NCI-H774 (cell line): ENCODE measurements at regions not wholly inside any gene's neighbourhood (a gene's known extent, or its start where the extent isn't known, plus 50 kb on each side); places are given as distances from the start of the nearest gene placed in this dataset.
"Not testable (repeated sequence)": the region's sequence is repeated elsewhere in the genome, so short reads cannot be mapped to it uniquely, and the experiment has no call there.

Source experiments
- DNase-seq: peaks from one replicate; lab custom pipeline; 2025; lab: John Stamatoyannopoulos, UW

DNA sequence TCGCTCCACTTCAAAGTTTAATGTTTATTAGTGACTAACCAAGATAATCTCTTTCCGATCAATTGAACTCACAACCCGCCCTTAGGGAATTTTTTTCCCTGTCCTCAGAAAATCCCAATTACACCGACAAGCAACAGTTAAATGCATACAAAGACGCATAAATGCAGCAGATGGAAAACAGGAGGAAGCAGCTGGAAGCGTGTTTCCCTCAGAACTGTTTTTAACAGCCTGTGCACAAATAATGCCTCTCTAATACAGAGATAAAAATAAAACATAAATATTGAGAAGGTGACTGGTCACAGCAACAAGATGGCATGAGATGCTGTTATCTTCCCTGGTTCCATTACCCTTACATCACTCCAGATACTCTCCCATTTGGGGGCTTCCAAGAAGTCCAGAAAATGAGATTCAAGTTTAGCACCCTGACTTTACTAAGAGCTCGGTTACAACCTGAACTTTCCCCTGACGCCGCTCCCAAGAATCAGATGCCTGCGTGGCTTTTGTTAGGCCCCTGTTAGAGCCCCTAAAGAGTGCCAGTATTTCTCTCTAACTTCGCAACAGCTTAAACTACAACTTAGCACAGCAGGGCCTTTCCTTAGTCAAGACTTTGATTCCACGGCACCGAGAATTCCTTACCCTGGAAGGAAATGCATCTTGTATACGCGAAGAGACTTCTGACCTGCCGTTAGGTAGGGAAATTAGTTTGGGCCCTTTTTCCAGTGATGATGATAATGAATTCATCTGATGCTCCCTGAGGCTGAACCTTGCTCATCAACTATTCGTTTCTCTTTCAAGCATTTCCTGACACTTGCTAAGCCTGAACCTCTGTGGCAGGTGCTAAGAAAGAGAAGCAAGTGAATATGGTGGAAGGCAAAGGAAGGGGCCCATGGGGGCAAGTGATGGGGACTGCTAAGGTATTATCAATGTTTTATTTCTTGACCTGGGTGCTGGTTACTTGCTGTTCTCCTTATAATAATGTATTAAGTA is 137.7 kb upstream of the SMYD2 start:
- DNase-seq = no peak

DNA sequence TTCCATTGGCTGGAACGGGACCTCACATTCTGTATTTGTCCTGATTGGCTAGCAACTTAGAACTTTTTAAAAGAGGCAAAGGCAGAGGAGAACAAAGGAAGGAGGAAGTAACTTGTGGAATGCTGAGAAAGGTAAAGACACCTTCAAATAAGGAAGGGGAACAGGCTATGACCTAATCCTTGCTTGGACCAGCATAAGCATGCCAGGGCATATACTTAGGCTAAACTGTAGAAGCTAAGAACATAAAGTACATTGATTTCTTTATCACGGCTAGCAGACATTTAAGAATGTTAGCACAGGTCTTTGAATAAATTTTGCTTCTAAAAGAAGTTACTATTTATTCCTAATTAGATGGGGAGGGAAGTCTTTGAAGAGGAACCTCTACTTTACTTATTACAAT is 136.4 kb upstream of the SMYD2 start:
- DNase-seq = not testable (repeated sequence)

DNA sequence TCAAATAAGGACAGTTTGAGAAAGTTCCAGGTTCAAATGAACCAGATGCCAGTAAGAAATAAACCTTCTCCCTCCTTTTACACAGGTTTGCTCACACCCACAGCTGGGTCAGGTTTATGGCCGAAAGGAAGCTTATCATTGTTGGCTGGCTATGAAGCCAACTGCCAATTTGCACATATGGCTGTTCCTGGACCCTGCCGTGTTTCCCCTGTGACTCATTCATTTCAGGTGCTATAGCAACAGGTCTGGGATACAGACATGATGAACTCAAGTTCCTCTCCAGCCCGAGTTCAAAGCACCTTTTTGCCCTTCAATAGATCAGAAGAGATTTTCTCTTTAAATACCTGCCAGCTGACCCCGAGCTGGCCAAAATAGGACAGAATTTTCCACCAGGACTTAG is 134.4 kb upstream of the SMYD2 start:
- DNase-seq = no peak

DNA sequence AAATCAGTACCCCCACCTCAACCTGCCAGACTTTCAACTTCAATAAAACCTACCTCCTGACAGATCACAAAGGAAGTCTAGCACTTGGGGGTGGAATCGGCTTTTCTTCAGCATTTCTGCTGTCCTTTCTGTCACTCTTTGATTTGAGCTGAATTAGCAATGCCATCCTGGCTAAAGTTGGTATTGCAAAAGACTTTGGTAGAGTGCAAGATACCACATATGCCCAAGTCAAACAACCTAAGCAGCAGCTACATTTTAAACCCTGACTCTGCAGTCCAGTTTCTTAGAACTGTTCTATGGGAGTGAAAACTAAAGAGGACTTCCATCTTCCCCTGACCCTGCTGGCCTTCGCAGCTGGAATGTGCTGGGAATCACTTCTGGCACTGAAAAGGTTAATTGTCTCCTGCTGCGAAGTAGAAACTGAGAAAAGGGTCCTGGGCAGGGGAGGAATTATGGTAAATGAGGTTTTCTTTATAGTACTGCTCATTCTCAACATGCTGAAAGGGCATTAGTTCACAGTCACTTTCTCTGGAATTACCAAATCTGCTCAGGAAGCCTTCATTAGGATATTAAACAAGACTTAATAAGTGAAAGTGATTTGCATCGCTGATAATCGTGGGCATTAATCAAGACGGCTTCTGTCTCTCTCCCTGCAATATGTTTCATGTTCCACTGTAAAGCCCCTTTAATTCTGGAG is 126.2 kb upstream of the SMYD2 start:
- no peak for DNase-seq

DNA sequence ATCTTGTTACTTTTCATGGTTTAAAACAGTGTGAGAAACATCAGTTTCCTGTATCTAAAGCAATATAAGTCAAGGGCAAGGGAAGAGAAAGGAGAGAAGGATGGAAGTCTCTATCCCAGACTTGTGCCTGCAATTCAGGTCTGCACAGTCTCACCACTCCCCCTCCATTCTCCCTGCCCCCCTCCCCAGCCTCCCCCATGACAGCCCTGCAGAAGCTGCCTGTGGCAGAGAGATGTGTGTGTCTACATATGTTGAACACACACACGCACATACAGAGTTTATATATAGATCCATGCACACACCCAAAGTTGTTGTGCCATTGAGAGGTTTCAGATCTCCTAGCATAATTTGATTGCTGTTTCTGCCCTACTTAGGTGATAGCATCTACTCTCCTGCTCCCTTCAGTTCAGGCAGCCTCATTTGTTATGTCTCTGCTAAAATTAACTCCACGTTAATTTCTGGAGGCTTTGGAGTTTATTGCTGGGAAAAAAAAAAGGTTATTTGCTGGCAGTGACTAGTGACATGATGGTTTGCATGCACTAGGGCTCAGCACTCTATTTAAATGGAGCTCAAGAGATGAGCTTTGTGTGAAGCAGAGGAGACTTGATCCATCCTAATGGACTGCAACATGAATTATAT is 124.9 kb upstream of the SMYD2 start:
- no peak for DNase-seq

DNA sequence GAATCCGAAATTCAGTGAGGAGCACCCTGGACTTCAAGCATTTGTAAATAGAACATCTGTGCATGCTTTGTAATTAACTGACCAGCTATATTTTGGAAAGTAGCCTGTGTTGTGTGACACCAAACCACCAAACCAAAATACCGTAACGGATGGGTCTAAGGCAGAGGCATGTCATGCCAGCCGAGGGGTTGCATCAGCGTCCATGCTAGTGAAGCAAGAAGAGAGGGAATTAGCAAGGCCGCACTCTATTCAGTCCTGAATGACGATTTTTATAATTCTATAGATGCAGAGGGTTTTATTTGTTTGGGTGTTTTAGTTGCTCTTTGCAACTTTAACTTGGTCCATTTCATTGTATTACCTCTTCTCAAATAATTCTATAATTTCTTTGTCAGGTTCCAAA is 116.8 kb upstream of the SMYD2 start:
- DNase-seq = no peak

DNA sequence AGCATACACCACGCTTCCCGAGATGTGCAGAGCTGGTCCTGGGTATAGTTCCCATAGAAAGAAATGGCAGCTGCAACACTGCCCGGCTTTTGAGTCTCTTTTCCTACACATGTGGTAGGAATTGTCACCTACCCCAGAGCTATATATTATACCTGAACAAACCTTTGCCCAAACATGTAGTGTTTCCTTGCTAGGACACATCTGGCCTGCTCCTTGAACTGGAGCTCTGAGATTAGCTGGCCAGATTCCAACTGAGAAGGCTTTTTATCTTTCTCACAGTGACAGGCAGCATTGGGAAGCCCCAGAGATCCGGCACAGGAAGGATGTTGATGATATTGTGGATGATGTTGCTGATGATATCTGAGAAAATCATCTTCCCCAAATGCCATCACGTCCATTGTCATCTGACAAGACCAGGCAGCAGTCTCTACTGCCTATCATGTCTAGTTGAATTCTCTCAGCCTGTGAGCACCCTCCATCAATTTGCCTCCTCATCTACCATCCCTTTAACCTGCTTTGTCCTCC is 115.0 kb upstream of the SMYD2 start:
- no peak for DNase-seq

DNA sequence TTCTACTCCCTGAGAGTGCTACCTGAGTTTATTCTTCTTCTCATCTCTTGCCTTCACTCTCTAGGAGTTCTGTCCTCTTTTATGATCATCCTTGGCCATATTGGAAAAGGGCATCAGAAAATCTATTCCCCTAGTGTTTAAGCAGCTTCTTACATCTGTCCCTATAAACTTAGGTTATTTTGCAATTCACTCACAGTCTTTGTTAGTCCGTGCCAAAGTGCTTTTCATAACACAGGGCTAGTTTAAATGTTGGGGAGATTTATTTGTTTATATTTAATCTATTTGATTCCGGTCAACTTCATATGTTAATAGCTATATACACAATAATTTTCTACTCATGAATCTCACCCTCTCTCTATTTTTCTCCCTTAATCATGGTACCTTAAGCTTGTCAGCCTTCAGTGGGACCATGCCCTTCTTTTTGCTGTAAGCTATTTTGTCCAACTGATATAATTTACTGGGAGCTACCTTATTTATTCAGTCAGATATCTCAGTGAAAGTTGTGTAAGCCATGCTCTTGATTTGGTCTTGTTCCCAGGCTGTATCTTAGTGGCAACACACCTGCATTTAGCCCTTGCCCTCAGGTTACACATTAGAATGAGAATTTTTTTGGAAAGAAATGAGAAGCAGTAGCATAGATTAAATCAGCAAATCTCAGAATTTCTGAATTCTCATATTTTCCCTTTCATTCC is 106.3 kb upstream of the SMYD2 start:
- no peak for DNase-seq

DNA sequence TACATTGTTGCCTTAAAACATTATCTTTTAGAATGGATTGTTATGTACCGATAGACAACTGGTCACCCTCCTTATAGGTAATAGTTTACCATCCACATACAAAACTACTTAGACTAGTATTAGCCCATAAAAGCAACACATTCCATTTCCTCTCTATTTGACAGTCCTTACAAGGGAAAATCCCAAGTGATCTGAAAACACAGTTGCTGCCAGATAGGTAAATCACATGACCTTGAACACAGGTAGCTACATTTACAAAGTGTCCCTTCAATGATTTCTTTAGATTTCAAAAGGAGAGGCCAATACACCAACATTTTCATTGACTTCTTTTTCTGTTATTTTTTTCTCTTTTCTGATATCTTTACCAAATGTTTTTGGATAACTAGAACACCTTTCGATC is 102.9 kb upstream of the SMYD2 start:
- no peak for DNase-seq

DNA sequence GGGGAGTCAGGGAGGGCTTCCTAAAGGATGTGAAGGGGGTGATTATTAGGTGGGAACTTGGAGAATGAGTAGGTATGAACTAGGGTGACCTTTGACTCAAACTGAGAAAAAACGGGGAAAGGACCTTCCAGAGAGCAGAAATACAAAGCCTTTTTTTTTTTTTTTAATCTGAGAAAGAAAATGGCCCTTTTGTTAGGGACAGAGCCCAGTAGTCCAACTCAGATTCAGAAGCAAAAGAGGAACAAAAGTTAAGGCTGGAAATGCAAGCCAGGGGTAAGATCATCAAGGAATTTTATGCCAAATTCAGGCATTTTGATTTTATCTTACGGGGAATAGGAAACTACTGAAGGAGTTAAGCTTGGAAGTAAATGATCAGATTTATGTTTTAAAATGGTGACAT is 96.0 kb upstream of the SMYD2 start:
- DNase-seq = no peak

DNA sequence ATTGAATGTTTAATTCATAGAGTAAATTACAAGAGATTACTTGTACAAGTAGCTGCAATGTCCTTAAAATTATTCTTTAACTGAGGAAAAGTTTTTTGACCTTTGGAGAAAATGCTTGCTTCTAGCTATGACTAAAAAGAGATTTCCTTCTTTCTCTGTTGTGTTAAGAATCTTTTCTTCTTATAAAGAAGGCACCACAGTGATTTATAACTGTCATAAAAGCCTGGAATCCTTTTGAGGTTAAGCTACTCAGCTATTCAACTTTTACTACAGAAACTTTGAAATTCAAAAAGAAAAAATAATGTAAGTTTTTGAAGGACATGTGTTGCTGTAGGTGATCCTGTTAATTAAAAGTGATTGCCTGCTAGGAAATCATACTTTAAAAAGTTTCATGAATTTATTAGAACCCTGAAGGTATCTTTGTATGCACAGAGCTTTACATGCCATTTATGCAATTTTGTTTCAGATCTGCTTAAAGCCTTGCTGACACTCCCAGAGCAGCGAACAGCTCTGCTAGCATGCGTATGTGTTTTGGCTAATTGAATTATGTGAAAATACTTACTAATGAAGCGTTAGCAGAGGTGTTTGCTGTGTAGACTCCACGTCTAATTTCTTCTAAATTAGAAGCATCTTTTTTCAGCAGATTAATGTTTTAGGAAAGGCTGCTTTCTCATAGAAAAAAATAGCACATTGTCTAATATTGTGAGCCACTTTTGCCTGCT is 94.7 kb upstream of the SMYD2 start:
- no peak for DNase-seq

DNA sequence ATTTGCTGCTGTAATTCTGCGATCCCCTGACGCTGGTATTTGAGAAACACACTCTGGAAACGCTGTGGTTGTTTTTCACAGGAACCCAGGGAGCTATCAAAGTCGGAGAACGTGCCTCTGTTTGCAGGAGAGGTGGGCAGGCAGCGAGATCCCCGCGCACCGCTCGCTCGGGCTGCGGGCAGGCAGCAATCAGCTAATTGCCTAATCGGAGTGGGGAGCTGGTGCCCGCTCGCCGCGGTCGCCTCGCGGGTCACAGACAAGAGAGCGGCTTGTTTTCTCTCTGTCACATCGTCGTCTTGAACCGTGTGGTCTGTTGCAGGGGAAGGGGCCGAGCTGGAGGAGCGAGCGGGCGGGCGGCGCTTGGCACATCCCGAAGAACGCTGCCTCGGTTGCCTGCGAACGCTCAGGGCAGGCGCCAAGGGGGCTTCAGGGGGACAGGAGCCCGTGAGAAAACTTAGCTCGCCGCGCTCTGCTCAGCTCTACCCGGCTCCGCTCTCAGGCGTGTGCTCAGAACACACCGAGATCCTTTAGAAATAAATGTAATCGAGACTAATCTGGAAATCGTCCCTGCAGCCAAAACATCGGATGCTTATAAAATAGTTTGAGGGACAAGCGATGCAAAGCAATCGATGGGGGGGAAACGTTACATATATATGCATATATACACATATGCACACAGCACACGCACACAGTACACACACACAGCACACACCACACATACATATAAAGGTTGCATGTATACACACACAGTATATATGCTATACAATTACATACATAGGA is 93.6 kb upstream of the SMYD2 start:
- no peak for DNase-seq

DNA sequence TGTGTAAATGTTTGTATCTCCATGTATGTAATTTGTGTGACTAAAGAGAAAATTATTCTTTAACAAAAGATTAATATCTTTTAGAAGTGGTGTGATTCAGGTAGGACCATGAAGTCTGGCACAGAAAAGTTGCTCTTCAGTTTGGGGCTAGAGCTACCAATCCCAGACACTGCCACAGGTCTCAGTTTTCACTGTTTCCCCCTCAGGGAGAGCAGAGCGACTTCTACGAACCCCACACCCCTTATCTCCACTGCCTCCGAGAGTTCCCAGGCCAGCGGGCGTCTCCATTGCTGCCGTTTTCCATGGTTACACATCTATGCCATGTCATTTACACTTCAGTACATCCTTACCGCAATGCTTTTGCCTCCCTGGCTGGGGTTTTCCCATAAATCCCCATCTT is 93.0 kb upstream of the SMYD2 start:
- DNase-seq = no peak

DNA sequence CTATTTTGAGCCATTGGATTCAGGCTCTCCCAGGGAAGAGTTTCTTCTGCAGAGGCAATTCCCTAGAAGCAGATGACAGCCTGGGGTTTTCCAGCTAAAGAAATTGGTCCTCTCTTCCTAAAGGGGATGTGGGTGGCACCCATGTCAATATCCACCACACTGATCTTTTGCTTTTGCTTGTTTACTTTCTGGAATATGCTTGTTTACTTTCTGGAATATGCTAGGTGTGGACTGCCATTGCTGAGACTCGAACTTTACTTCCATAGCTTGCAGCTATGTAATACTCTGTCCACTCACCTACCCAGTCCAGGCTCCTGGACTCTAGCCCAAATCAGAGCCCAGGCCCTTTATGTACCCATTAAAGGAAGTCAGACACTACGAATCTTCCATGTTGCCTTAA is 92.1 kb upstream of the SMYD2 start:
- DNase-seq = no peak

DNA sequence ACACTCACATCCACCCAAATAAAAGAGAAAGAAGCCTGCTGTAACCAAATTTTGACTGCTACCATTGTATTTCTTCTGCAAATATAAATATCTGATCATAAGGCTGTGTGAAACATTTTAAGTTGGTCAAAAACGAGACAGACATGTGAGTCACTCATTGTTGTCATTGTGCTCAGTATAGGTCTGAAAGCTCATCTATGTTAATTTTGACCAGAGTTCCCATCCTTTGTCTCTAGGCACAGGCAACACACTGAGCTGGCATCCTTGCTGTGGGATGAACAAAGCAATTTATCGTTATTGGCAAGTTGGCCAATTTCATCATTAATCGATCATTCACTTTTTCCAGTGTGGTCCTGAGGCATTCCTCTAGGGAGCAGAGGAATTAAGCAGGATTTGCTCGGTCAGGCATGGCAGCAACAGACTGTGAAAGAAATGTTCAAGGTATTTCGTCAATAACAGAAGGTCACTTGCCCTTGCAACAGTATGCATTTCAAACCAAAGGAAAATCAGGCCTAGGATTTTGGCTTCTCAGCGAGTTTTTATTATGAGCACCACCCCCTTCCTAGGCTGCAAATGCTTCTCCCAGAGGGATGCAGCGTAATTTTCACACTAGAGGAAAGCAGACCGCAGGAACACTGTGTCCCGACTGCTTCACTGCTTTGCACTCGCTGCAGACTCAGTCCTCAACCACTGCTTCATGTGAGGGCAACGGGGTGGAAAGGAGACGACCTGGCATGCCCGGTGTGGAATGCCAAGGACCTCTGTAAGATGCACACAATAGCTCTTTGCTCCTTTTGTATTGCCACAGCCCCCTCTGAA is 87.9 kb upstream of the SMYD2 start:
- DNase-seq = no peak

DNA sequence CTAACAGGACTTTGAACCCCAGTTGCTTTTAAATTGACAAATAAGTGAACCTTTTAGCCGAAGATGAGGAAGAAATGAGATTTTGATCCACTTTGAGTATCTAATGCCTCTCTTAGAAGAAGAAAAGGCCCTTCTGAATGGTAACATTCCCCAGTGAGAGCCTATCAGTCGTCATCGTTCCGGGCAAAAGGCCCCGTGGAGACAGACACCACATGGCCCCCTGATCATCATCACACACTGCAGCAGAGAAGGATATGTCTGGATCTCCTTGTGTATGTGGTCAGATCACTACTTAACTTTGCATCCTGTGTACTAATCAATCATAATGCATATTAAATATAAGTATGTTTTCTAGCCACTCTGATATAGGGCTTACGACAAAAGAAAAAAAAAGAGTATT is 87.3 kb upstream of the SMYD2 start:
- DNase-seq = no peak

DNA sequence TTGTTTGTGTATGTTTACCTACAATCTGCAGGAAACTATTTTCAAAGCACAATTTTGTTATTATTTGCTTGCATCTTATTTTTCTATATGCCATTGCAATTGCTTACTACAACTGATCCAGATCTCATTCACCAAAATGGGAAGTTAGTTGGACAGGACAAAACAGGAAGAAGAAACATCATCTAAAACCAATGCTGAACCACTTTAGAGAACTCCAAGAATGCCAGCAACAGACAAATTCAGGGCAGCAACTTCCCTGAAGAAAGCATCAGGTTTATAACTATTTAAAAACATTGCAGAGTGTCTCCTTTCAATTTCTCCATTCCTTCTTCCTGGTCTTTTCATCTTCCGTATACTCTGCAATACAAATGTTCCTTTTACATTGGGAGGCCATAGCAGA is 82.4 kb upstream of the SMYD2 start:
- DNase-seq = no peak

DNA sequence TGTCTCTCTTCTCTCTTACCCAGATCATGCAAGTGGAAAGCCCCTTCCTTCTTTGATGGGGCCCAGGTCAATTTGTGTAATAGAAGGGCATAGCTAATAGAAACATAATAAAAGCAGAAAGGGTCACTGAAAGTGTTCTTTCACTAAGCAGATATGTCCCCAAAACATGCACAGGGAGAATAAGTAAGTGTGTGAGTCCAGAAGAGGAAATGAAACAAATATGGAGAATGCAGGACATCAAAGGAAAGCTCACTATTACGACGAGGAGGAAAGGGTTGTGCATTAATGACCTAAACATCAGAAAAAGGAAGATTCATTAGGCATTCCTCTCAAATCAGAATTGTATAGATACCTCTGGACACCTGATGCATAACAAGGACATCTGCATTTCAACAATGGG is 81.4 kb upstream of the SMYD2 start:
- DNase-seq = no peak

DNA sequence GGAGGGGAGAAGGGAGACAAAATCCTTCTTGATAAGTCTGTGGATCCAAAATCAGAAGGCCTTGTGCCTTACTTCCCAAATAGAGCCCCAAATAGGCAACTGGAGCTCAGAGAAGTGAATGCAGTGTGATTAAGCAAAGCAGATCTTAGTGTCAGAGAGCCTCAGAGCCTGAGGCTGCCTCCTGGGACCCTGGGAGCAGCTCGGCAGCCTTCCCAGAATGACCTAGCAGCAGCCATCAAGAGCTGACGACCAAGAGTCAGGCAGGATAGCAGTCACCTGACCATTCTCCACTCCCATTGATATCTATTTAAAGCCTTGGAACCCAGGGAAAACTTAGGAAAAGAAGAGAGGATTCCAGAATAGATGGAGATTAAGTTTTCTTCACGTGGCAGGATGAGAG is 78.0 kb upstream of the SMYD2 start:
- DNase-seq = no peak

DNA sequence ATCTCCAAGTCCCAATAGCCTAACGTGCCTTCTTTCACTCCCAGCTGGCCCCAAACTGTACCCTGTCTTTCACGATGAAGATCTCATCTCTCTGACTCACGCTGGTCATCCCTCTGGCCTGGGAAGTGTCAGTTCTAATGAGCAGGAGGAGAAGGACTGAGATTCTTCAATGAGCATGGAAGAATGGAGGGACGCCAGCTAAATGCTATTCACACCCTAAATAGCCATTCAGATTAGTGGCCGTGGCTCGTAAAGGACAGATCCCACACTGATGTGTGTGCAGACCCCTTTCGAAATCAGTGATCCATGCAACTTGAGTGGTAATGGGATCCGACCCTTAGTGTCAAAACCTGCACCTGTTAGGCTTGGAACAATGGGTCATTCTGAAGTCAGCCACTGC is 75.9 kb upstream of the SMYD2 start:
- DNase-seq = no peak
